ENCODE measurements at regions not wholly inside any gene's neighbourhood (a gene's known extent, or its start where the extent isn't known, plus 50 kb on each side); places are given as distances from the start of the nearest gene placed in this dataset.

DNA sequence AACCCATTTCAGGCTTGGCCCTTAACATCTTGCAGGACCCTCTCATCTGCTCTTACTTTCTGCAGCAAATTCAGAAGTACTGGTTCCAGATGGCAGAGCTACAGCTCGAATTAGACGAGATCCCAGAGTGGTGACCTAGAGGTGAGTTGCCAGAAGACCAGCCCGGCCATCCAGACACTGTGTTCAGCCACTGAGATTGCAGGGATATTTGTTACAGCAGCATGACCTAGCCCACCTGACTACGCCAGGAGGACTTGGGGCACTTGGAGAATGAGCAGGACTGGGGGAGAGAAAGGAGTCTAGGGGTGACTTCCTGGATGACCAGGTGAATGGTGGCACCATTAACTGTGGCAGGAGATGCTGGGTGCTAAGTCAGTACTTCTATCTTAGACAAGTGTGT, 67.2 kb upstream of the ID2 start:
- TF ChIP-seq, protein P1, sequence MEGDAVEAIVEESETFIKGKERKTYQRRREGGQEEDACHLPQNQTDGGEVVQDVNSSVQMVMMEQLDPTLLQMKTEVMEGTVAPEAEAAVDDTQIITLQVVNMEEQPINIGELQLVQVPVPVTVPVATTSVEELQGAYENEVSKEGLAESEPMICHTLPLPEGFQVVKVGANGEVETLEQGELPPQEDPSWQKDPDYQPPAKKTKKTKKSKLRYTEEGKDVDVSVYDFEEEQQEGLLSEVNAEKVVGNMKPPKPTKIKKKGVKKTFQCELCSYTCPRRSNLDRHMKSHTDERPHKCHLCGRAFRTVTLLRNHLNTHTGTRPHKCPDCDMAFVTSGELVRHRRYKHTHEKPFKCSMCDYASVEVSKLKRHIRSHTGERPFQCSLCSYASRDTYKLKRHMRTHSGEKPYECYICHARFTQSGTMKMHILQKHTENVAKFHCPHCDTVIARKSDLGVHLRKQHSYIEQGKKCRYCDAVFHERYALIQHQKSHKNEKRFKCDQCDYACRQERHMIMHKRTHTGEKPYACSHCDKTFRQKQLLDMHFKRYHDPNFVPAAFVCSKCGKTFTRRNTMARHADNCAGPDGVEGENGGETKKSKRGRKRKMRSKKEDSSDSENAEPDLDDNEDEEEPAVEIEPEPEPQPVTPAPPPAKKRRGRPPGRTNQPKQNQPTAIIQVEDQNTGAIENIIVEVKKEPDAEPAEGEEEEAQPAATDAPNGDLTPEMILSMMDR (IDR thresholded peaks at IDR 0.05): no peak
- no peak for TF ChIP-seq EZH2 (IDR thresholded peaks at IDR 0.05)
